GM12892 (cell line): ENCODE measurements at regions not wholly inside any gene's neighbourhood (a gene's known extent, or its start where the extent isn't known, plus 50 kb on each side); places are given as distances from the start of the nearest gene placed in this dataset.

Experiments used
- POLR2A ChIP-seq: IDR thresholded peaks from 2 replicates; pipeline ENCODE4 v1.6.1; 2011; ENCODE audit warnings: low read depth, low read length, control low read depth
- POLR2AphosphoS5 ChIP-seq: IDR thresholded peaks from 2 replicates; pipeline ENCODE4 v1.6.1; 2011; ENCODE audit warnings: low read depth, low read length, control low read depth

GRCh38 chr2:146918280-146918679 lies 926.5 kb upstream of the ACVR2A start:
- TF ChIP-seq POLR2AphosphoS5 (no peak), POLR2A (no peak)
